Progenitor cell of endocrine pancreas (in vitro differentiated cells): ENCODE measurements at regions not wholly inside any gene's neighbourhood (a gene's known extent, or its start where the extent isn't known, plus 50 kb on each side); places are given as distances from the start of the nearest gene placed in this dataset.

Experiments used
- DNase-seq: peaks from one replicate; pipeline ENCODE4 v3.0.0; 2021; ENCODE audit warnings: low spot score; ENCODE audit not compliant: unreplicated experiment
- H3K27ac Mint-ChIP-seq: 2 replicates; pipeline ENCODE4 v1.8.0; 2021; ENCODE audit warnings: mild to moderate bottlenecking, moderate library complexity, mixed read lengths
- H3K27me3 Mint-ChIP-seq: 2 replicates; pipeline ENCODE4 v1.8.0; 2021; ENCODE audit warnings: mixed read lengths
- H3K36me3 Mint-ChIP-seq: 2 replicates; pipeline ENCODE4 v1.8.0; 2022; ENCODE audit warnings: mixed read lengths; ENCODE audit not compliant: insufficient read depth
- H3K4me1 Mint-ChIP-seq: 2 replicates; pipeline ENCODE4 v1.8.0; 2021; ENCODE audit warnings: low read depth, mixed read lengths
- H3K4me3 Mint-ChIP-seq: 2 replicates; pipeline ENCODE4 v1.8.0; 2021; ENCODE audit warnings: low read depth, mild to moderate bottlenecking, moderate library complexity, mixed read lengths
- H3K9me3 Mint-ChIP-seq: 2 replicates; pipeline ENCODE4 v1.8.0; 2021; ENCODE audit warnings: low read depth, mixed read lengths
- CTCF ChIP-seq: fragments of 200-600 bp; sonication (generic); IDR thresholded peaks from one replicate; pipeline ENCODE4 v1.5.0; 2021; ENCODE audit warnings: antibody characterized with exemption, mild to moderate bottlenecking; ENCODE audit not compliant: unreplicated experiment

- H3K27me3 Mint-ChIP-seq: no peaks in the 10 kb centered on the region
- TF ChIP-seq CTCF: no peak
- peaks cover 37% of the 10 kb centered on the region for H3K9me3 Mint-ChIP-seq
- H3K4me1 Mint-ChIP-seq: no peaks in the 10 kb centered on the region
- H3K27ac Mint-ChIP-seq: no peak overlapping the region
- H3K4me3 Mint-ChIP-seq: no peak overlapping the region
- DNase-seq: no peak
- H3K36me3 Mint-ChIP-seq: no peaks in the 10 kb centered on the region
These were observed 70.9 kb downstream of the ATXN3L start for GRCh38 chrX:13248867-13249486.

- DNase-seq: no peak
- peaks cover 15% of the 10 kb centered on the region for H3K9me3 Mint-ChIP-seq
- H3K4me1 Mint-ChIP-seq: no peaks in the 10 kb centered on the region
- H3K27me3 Mint-ChIP-seq: no peaks in the 10 kb centered on the region
- no peak for TF ChIP-seq CTCF
- H3K27ac Mint-ChIP-seq: no peak overlapping the region
- no peak overlapping the region for H3K4me3 Mint-ChIP-seq
- H3K36me3 Mint-ChIP-seq: no peaks in the 10 kb centered on the region
These were observed 80.6 kb downstream of the ATXN3L start for GRCh38 chrX:13239272-13239671.

- no peak for DNase-seq
- TF ChIP-seq CTCF: no peak
- H3K4me3 Mint-ChIP-seq: no peak overlapping the region
- H3K27ac Mint-ChIP-seq: no peak overlapping the region
- H3K4me1 Mint-ChIP-seq: no peaks in the 10 kb centered on the region
- no peaks in the 10 kb centered on the region for H3K36me3 Mint-ChIP-seq
- H3K27me3 Mint-ChIP-seq: no peaks in the 10 kb centered on the region
- peaks cover 10% of the 10 kb centered on the region for H3K9me3 Mint-ChIP-seq
These were observed 83.9 kb downstream of the ATXN3L start for GRCh38 chrX:13235930-13236329.

GRCh38 chrX:13232484-13232883 lies 87.4 kb downstream of the ATXN3L start:
- no peaks in the 10 kb centered on the region for H3K27me3 Mint-ChIP-seq
- H3K27ac Mint-ChIP-seq: no peak overlapping the region
- no peak for TF ChIP-seq CTCF
- H3K4me3 Mint-ChIP-seq: no peak overlapping the region
- no peaks in the 10 kb centered on the region for H3K4me1 Mint-ChIP-seq
- no peaks in the 10 kb centered on the region for H3K36me3 Mint-ChIP-seq
- DNase-seq: no peak
- peaks cover 7% of the 10 kb centered on the region for H3K9me3 Mint-ChIP-seq

GRCh38 chrX:13226214-13226613 lies 93.6 kb downstream of the ATXN3L start:
- Mint-ChIP-seq H3K27ac (no peak overlapping the region), H3K4me1 (no peaks in the 10 kb centered on the region), H3K4me3 (no peak overlapping the region), H3K36me3 (no peaks in the 10 kb centered on the region), H3K9me3 (peaks cover 32% of the 10 kb centered on the region), H3K27me3 (no peaks in the 10 kb centered on the region)
- no peak for TF ChIP-seq CTCF
- no peak for DNase-seq
